Transverse colon (tissue), 4 donors: ENCODE measurements at regions not wholly inside any gene's neighbourhood (a gene's known extent, or its start where the extent isn't known, plus 50 kb on each side); places are given as distances from the start of the nearest gene placed in this dataset.

Source experiments
- DNase-seq: peaks from one replicate; pipeline ENCODE4 v3.0.0-alpha.2; 2019
- H3K27ac ChIP-seq, 4 donors: fragments of 200-600 bp; sonication (generic); 2 replicates each; pipeline ENCODE4 v1.5.1; 2016 to 2018; ENCODE audit warnings: inconsistent platforms in 4 of 4
- H3K27me3 ChIP-seq: fragments of 200-600 bp; sonication (generic); 2 replicates; pipeline ENCODE4 v1.5.1; 2017; ENCODE audit warnings: inconsistent platforms
- H3K36me3 ChIP-seq, 4 donors: fragments of 200-600 bp; sonication (generic); 2 replicates each; pipeline ENCODE4 v1.5.1; 2017 to 2019; ENCODE audit warnings: inconsistent platforms in 4 of 4
- H3K4me1 ChIP-seq, 4 donors: fragments of 200-600 bp; sonication (generic); 2 replicates each; pipeline ENCODE4 v1.5.1; 2017 to 2020; ENCODE audit warnings: inconsistent platforms in 4 of 4
- H3K4me3 ChIP-seq, 4 donors: fragments of 200-600 bp; sonication (generic); 1 replicate in 1 of 4; 2 replicates in 3 of 4; pipeline versions ENCODE4 v1.5.1 to v1.6.1; 2017 to 2019; ENCODE audit warnings: inconsistent platforms in 4 of 4
- H3K9me3 ChIP-seq, 2 donors: fragments of 200-600 bp; sonication (generic); 2 replicates each; pipeline ENCODE4 v1.5.1; 2017 to 2019; ENCODE audit warnings: inconsistent platforms in 2 of 2
- CTCF ChIP-seq, 5 experiments: fragments of 200-600 bp in 3 of 5; fragments of 450-650 bp in 2 of 5; sonication (generic) in 3 of 5; IDR thresholded peaks; 1 replicate in 2 of 5; 2 replicates in 3 of 5; pipeline ENCODE4 v1.5.1; 2016 to 2017; ENCODE audit warnings: antibody characterized with exemption in 5 of 5, inconsistent platforms in 3 of 5, mild to moderate bottlenecking in 2 of 5, moderate library complexity in 1 of 5
- EP300 ChIP-seq: sonication (generic); formaldehyde crosslinking; IDR thresholded peaks from one replicate; pipeline ENCODE4 v1.6.1; 2017; ENCODE audit warnings: antibody characterized with exemption, low read depth
- POLR2A ChIP-seq: fragments of 450-650 bp; IDR thresholded peaks from one replicate; pipeline ENCODE4 v1.6.1; 2016; ENCODE audit warnings: antibody characterized with exemption, mild to moderate bottlenecking, moderate library complexity
- POLR2AphosphoS5 ChIP-seq, 3 donors: sonication (generic); formaldehyde crosslinking; IDR thresholded peaks; one replicate each; pipeline ENCODE4 v1.6.1; 2016; ENCODE audit warnings: antibody characterized with exemption in 3 of 3
- WGBS, 2 donors: methylation state at CpG; one replicate each; pipeline ENCODE4 v1.1.5; 2018; ENCODE audit warnings: low coverage in 1 of 2; 5-methylcytosine and 5-hydroxymethylcytosine counted together
- in situ Hi-C, 4 donors: fragments of 200-750 bp; cut with MboI; loops; one replicate each; pipeline versions ENCODE4 v1.15.0 to v1.15.1; 2017; ENCODE audit warnings: low sequenced_read_pairs in 3 of 4, low pct_ligation_motif_present in 1 of 4, low pct_unique_long_range_greater_than_20kb in 1 of 4
- intact Hi-C: fragments of 100-400 bp; cut with DNase I; formaldehyde crosslinking; loops from one replicate; pipeline ENCODE4 v1.15.1; 2023; ENCODE audit warnings: low total_unique reads

GRCh38 chr13:73433458-73433857, 374.7 kb downstream of the KLF5 start:
- H3K4me3 ChIP-seq, result no peak overlapping the region
- in situ Hi-C loops (no loop called here), intact Hi-C loops (no loop called here)
- DNase-seq, result no peak
- H3K4me1 ChIP-seq, result peaks cover 0 to 3% (median 0%) of the 10 kb centered on the region in 4 donors
- H3K36me3 ChIP-seq, result no peaks in the 10 kb centered on the region
- H3K27me3 ChIP-seq, result no peaks in the 10 kb centered on the region
- H3K9me3 ChIP-seq, result peaks cover 0 to 3% of the 10 kb centered on the region in 2 donors
- 70 to 73% methylated on average over 1 of the region's 1 CpG for WGBS, 2 donors
- H3K27ac ChIP-seq, result peak overlapping the region in 1 of 4 donors; percentile 19
- TF ChIP-seq POLR2A, result no peak
- TF ChIP-seq POLR2AphosphoS5 (IDR thresholded peaks at IDR 0.05), result no peak
- no peak for TF ChIP-seq CTCF (IDR thresholded peaks at IDR 0.05)
- no peak for TF ChIP-seq EP300

GRCh38 chr13:73429701-73430100, 370.9 kb downstream of the KLF5 start:
- in situ Hi-C loops, result no loop called here
- Histone ChIP-seq H3K27ac (no peak overlapping the region), H3K36me3 (no peaks in the 10 kb centered on the region), H3K4me3 (no peak overlapping the region), H3K27me3 (no peaks in the 10 kb centered on the region), H3K9me3 (no peaks in the 10 kb centered on the region), H3K4me1 (peaks cover 0 to 3% (median 1%) of the 10 kb centered on the region in 4 donors)
- no peak for DNase-seq
- intact Hi-C loops, result no loop called here
- TF ChIP-seq POLR2A (no peak), POLR2AphosphoS5 (IDR thresholded peaks at IDR 0.05) (no peak), EP300 (no peak), CTCF (IDR thresholded peaks at IDR 0.05) (no peak)
- 83 to 89% methylated on average over 1 of the region's 1 CpG for WGBS, 2 donors

GRCh38 chr13:73428706-73429105, 369.9 kb downstream of the KLF5 start:
- 88% methylated on average over 1 of the region's 1 CpG; no CpG with 5 or more reads in 1 of the 2 donors for WGBS, 2 donors
- Histone ChIP-seq H3K27ac (no peak overlapping the region), H3K9me3 (no peaks in the 10 kb centered on the region), H3K36me3 (no peaks in the 10 kb centered on the region), H3K4me1 (peaks cover 0 to 3% (median 1%) of the 10 kb centered on the region in 4 donors), H3K4me3 (no peak overlapping the region), H3K27me3 (no peaks in the 10 kb centered on the region)
- in situ Hi-C loops, result no loop called here
- TF ChIP-seq CTCF (IDR thresholded peaks at IDR 0.05) (no peak), POLR2A (no peak), EP300 (no peak), POLR2AphosphoS5 (IDR thresholded peaks at IDR 0.05) (no peak)
- DNase-seq, result no peak
- intact Hi-C loops, result no loop called here

- no peak overlapping the region for H3K27ac ChIP-seq
- in situ Hi-C loops, result no loop called here
Measured at GRCh38 chr13:73428137-73428536, 369.3 kb downstream of the KLF5 start.

More at GRCh38 chr13:73428137-73428536, 369.3 kb downstream of the KLF5 start:
- intact Hi-C loops, result no loop called here
- Histone ChIP-seq H3K4me3 (no peak overlapping the region), H3K4me1 (peaks cover 0 to 3% (median 2%) of the 10 kb centered on the region in 4 donors), H3K27me3 (no peaks in the 10 kb centered on the region), H3K9me3 (no peaks in the 10 kb centered on the region), H3K36me3 (no peaks in the 10 kb centered on the region)
- TF ChIP-seq EP300 (no peak), POLR2A (no peak), CTCF (IDR thresholded peaks at IDR 0.05) (no peak), POLR2AphosphoS5 (IDR thresholded peaks at IDR 0.05) (no peak)
- DNase-seq, result no peak
- WGBS, 2 donors, result 27 to 31% methylated on average over 3 of the region's 3 CpGs
